Erythroblast (primary cell): ENCODE measurements at regions not wholly inside any gene's neighbourhood (a gene's known extent, or its start where the extent isn't known, plus 50 kb on each side); places are given as distances from the start of the nearest gene placed in this dataset.

Source experiments
- DNase-seq, 2 experiments: peaks; one replicate each; lab custom pipeline; 2025; lab: John Stamatoyannopoulos, UW
- GATA1 ChIP-seq: IDR thresholded peaks from 2 replicates; pipeline ENCODE4 v1.6.1; 2011; ENCODE audit warnings: low read depth, mild to moderate bottlenecking, control low read depth, low read length, moderate library complexity
- POLR2A ChIP-seq: IDR thresholded peaks from 2 replicates; pipeline ENCODE4 v1.6.1; 2011; ENCODE audit warnings: mild to moderate bottlenecking, low read length

GRCh38 chr10:131746241-131746711 lies 154.5 kb upstream of the PPP2R2D start:
- TF ChIP-seq GATA1 (no peak), POLR2A (no peak)
- DNase-seq = no peak

DNA sequence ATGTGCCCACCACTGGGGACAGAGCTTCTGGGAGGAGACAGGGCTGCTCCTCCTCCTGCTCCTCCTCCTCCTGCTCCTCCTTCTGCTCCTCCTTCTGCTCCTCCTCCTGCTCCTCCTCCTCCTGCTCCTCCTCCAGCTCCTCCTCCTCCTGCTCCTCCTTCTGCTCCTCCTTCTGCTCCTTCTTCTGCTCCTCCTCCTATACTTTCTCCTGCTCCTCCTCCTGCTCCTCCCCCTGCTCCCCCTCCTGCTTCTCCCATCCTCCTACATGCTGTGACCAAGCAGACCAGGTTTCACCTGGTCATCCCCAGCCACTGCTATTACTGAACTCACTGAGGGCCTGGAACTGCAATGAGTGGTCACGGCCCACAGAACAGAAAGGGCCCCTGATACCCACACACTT lies 154.0 kb upstream of the PPP2R2D start:
- no peak for TF ChIP-seq POLR2A
- TF ChIP-seq GATA1 = no peak
- DNase-seq = no peak

DNA sequence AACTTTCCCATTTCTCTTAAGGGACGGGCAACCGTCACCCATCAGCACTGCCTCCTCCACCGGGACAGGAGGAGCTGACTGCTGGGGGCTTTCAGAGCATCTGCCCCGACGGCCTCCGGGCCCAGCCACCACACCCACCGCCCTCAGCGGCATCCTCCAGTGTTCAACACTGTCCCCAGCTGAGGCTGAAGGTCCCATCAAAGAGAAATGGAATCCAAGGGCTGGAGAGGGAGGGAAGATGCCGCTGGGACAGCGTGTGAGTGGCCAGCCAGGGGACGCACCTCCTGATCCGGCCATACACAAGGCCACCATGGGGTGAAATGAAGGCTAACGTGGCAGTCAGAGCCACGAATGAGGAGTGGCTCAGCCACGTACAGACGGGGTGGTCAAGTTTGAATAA lies 153.6 kb upstream of the PPP2R2D start:
- no peak for DNase-seq
- no peak for TF ChIP-seq POLR2A
- no peak for TF ChIP-seq GATA1

DNA sequence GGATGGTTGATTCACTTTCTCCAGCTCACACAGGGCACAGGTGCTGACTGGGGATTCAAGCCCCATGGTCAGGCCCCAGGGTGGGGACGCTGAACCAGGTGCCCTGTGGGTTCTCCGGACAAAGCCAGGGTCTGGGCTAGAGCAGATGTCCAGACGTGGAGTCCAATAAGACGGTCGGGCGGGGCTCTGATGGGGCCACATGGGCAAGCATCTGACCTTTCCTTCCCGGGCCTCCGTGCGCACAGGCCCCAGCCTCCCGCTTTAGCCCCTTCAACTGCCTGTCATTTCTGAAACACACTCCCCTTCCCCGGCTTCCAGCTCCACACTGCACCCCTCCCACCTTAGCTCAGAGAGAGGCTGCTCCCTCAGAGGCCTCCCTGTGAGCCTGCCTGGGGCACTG lies 153.0 kb upstream of the PPP2R2D start:
- TF ChIP-seq POLR2A (no peak), GATA1 (no peak)

DNA sequence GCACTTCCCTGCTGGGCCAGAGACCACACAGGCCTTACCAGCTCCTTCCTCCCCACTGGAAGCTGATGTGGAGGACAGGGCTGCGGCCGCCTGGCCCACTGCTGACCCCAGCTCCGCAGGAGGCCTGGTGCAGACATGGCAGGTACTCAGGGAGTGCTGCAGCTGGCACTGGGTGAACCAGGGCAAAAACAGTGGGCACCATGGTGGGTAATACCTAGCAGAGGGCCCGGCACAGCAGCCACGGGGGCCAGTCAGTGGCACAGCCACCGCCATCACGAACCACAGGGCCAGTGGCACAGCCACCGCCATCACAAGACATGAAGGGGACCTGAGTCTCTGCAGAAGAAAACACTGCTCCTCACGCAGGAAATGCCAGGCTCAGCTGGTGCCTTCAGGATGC lies 152.6 kb upstream of the PPP2R2D start:
- TF ChIP-seq POLR2A (no peak), GATA1 (no peak)
- DNase-seq = no peak

More for the DNA sequence above, 153.0 kb upstream of the PPP2R2D start:
- DNase-seq = no peak

- TF ChIP-seq GATA1 (no peak), POLR2A (no peak)
- DNase-seq = no peak
Measured at GRCh38 chr10:131748831-131749766, 151.7 kb upstream of the PPP2R2D start.

GRCh38 chr10:131749767-131750142 lies 151.1 kb upstream of the PPP2R2D start:
- no peak for TF ChIP-seq POLR2A
- no peak for TF ChIP-seq GATA1
- DNase-seq = no peak

GRCh38 chr10:131750171-131750895 lies 150.5 kb upstream of the PPP2R2D start:
- TF ChIP-seq GATA1 = no peak
- no peak for TF ChIP-seq POLR2A
- DNase-seq = no peak

DNA sequence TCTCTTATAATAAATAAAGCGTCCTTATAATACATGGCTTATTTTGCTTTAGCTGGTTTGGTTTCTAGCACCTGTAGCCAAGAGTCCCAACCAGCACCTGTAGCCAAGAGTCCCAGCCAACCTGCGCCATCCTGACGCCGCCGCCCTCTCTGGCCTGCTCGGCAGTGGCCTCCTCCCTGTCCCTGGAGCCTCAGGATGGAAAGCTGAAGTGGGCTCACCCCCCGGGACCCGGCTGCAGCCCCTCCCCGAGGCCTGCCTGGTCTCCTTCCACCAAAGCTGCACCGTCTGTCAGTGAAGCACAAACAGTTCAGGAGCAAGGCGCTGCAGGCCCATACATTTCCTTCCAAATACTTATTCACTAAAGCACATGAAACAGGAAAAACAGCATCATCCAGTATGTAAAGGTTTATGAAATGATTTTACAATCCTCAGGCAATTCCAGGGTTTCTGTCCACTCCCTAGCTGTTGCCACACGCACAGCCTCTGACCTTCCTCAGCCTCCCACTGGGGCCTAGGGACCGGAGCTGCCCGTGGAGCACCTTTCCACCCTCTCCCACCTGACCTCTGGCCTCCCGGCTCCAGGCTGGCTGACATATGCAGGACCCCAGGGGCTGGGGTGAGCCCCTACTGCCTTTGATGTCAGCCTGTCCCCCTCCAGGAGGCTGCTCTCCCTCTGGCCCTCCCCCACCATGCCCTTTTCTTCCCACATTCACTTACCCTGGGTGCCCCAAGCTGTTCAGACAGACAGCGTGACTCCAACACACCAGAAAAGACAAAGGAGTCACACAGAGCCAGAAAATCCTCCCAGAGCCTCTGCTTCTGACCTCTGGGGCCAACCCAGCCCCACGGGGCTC lies 149.6 kb upstream of the PPP2R2D start:
- no peak for DNase-seq

DNA sequence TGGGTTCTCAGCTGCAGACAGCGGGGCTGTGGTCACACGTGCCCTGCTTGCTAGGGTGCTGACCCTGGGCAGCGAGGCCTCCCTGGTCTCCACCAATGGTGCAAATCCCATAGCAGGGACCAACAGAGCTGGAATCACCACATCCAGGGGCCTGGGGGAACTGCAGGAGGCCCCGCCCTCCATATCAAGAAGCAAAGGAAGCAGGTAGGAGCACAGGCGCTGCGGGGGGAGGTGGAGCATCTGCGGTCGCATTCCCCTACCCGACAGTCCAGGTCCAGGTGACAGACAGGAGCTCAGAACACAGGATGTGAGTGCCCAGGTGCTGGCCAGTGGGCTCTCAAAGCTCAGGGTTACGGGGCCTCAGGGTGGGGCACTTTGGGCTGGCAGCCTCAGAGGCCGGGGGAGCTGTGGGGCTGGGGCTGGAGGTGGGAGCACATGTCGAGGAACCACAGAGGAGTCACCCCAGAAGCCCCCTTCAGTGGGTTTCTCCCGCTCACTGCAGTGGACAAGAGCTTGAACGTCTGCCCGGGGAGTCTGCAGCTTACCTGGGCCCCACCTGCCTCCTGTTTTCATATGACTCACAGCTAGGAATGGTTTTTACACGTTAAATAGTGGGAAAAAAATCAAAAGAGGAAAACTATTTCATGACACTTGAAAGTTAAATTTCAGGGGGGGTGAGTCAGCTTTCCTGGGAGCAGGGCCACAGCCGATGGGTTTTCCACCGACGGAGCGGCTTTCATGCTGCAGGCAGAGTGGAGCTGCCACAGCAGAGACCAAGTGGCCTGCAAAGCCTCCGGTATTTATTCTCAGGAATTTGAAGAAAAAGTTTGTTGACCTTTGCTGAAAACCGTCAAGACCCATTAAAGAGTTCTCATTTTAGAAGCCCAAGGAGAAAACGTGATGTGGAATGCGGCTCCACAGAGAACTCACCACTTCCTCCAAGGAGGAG lies 148.7 kb upstream of the PPP2R2D start:
- TF ChIP-seq GATA1 (no peak), POLR2A (no peak)

More for the DNA sequence above, 149.6 kb upstream of the PPP2R2D start:
- TF ChIP-seq POLR2A (no peak), GATA1 (no peak)

DNA sequence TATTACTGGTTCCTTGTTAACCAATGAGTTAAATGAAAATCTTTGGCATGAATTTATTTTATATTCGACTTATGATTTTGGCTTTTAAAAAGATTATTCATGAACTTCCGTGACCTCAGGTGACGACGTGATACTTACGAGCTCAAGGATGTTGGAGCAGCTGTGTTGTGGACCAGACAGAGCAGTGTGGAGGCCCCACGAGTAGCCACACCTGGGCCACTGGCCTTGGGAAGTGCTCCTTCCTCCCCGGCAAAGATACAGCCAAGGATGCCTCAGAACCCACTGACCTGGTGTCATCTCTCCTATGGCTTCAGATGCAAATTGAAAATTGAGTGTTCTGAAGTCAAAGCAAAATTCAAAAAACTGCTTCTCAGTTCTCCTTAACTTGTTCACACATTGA lies 147.5 kb upstream of the PPP2R2D start:
- no peak for DNase-seq
- TF ChIP-seq POLR2A (no peak), GATA1 (no peak)

More for the DNA sequence above, 148.7 kb upstream of the PPP2R2D start:
- DNase-seq = no peak

DNA sequence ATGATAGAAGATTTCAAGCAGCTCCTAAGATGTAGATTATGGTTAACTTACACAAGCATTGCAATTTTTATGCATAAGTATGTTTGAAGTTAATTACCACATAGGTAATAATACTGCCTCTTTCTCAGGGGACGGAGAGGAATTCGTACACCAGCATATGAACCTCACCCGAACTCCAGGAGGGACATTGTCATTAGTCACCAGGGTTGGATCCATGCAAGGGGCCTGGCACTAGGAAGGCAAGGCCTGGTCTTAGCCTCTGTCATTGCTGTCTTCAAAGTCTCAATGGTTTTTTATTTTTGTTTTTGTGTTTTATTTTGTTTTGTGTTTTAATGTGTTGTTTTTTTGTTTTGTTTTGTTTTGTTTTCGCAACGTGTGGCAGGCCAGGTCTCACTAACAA lies 145.6 kb upstream of the PPP2R2D start:
- DNase-seq = no peak
- TF ChIP-seq GATA1 = no peak
- TF ChIP-seq POLR2A = no peak
